Spleen (tissue), 7 donors: ENCODE measurements at regions not wholly inside any gene's neighbourhood (a gene's known extent, or its start where the extent isn't known, plus 50 kb on each side); places are given as distances from the start of the nearest gene placed in this dataset.

Source experiments
- POLR2A ChIP-seq, 3 donors: fragments of 450-650 bp; IDR thresholded peaks; one replicate each; pipeline ENCODE4 v1.5.1; 2017; ENCODE audit warnings: antibody characterized with exemption in 3 of 3, mild to moderate bottlenecking in 1 of 3
- TF ChIP-seq, protein P1 (sequence below), 11 experiments: fragments of 200-600 bp in 7 of 11; fragments of 450-650 bp in 4 of 11; sonication (generic) in 4 of 11; IDR thresholded peaks in 8 of 11; conservative IDR thresholded peaks in 3 of 11; 1 replicate in 7 of 11; 2 replicates in 4 of 11; pipeline versions ENCODE4 v1.4.0 to v1.8.0; 2016 to 2021; ENCODE audit warnings: antibody characterized with exemption in 11 of 11, inconsistent platforms in 4 of 11, mild to moderate bottlenecking in 1 of 11
- donor health status: DM: no; HTN: no; CAD: no; lungs with moderate emphysema.
- donor health status: DM: no; HTN: no; CAD: no.
- donor health status: DM: no; HTN: no; CAD: no.

DNA sequence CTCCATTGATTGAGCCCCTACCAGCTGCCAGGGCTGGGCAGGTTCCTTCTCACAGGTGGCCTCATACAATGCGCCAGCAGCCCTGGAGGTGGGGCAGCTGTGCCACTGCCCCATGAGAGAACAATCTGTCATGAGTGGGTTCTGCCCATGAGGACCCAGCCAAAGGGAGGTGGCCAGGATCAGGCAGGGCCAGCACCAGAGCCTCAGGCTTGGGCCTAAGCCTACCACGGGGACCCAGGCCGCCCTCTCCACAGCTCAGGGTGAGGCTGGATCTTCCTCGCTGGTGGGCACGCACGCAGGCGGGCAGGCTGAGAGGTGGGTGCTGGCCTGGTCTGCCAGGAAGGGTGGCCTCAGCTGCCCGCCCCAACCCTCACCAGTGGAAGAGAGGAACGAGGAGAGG lies 110.7 kb downstream of the KIF26A start:
- TF ChIP-seq, protein P1, sequence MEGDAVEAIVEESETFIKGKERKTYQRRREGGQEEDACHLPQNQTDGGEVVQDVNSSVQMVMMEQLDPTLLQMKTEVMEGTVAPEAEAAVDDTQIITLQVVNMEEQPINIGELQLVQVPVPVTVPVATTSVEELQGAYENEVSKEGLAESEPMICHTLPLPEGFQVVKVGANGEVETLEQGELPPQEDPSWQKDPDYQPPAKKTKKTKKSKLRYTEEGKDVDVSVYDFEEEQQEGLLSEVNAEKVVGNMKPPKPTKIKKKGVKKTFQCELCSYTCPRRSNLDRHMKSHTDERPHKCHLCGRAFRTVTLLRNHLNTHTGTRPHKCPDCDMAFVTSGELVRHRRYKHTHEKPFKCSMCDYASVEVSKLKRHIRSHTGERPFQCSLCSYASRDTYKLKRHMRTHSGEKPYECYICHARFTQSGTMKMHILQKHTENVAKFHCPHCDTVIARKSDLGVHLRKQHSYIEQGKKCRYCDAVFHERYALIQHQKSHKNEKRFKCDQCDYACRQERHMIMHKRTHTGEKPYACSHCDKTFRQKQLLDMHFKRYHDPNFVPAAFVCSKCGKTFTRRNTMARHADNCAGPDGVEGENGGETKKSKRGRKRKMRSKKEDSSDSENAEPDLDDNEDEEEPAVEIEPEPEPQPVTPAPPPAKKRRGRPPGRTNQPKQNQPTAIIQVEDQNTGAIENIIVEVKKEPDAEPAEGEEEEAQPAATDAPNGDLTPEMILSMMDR (IDR thresholded peaks at IDR 0.05 in 8 of 11, conservative IDR thresholded peaks at IDR 0.05 in 3 of 11), result no peak
- no peak for TF ChIP-seq POLR2A (IDR thresholded peaks at IDR 0.05)
